GM12865 (cell line): ENCODE measurements at regions not wholly inside any gene's neighbourhood (a gene's known extent, or its start where the extent isn't known, plus 50 kb on each side); places are given as distances from the start of the nearest gene placed in this dataset.

ENCODE experiments used
- DNase-seq: peaks from one replicate; pipeline ENCODE4 v3.0.0; 2010; ENCODE audit warnings: low read depth
- H3K4me3 ChIP-seq: 2 replicates; pipeline ENCODE4 v1.5.1; 2011; ENCODE audit warnings: mild to moderate bottlenecking, low read depth, low read length, control low read depth
- CTCF ChIP-seq: IDR thresholded peaks from 2 replicates; pipeline ENCODE4 v1.5.1; 2011; ENCODE audit warnings: low read length, control low read depth, low read depth, inconsistent platforms; ENCODE audit not compliant: insufficient read depth; ENCODE audit errors: missing control alignments

GRCh38 chr7:1309996-1310395 lies 77.3 kb downstream of the UNCX start:
- TF ChIP-seq CTCF = no peak
- H3K4me3 ChIP-seq = no peak overlapping the region
- no peak for DNase-seq

GRCh38 chr7:1310936-1311335 lies 78.3 kb downstream of the UNCX start:
- no peak for DNase-seq
- H3K4me3 ChIP-seq = no peak overlapping the region
- no peak for TF ChIP-seq CTCF

GRCh38 chr7:1311406-1312135 lies 78.9 kb downstream of the UNCX start:
- TF ChIP-seq CTCF = no peak
- H3K4me3 ChIP-seq = no peak overlapping the region
- DNase-seq = no peak

GRCh38 chr7:1312136-1313070 lies 79.7 kb downstream of the UNCX start:
- no peak for TF ChIP-seq CTCF
- DNase-seq = no peak
- no peak overlapping the region for H3K4me3 ChIP-seq

- DNase-seq = no peak
- H3K4me3 ChIP-seq = no peak overlapping the region
- no peak for TF ChIP-seq CTCF
These were observed 80.9 kb downstream of the UNCX start for GRCh38 chr7:1313613-1314012.

GRCh38 chr7:1314021-1314907 lies 81.6 kb downstream of the UNCX start:
- TF ChIP-seq CTCF = no peak
- no peak for DNase-seq

More at GRCh38 chr7:1314021-1314907, 81.6 kb downstream of the UNCX start:
- no peak overlapping the region for H3K4me3 ChIP-seq
